ENCODE measurements at regions not wholly inside any gene's neighbourhood (a gene's known extent, or its start where the extent isn't known, plus 50 kb on each side); places are given as distances from the start of the nearest gene placed in this dataset.

- TF ChIP-seq CTCF (IDR thresholded peaks at IDR 0.05) (no peak), POLR2A (IDR thresholded peaks at IDR 0.05) (no peak)
- H3K4me3 ChIP-seq (ENCODE audit: low read depth, poor library complexity, severe bottlenecking) = no peak overlapping the region
- 87 to 96% methylated on average over 1 of the region's 1 CpG for WGBS, 2 donors
- DNase-seq (ENCODE audit: low spot score in 2 of 2) = no peak
- intact Hi-C loops (cut with DNase I; ENCODE audit: low total_unique reads) = no loop called here
These were observed 474.7 kb downstream of the TRIML1 start for GRCh38 chr4:188613976-188614375.

DNA sequence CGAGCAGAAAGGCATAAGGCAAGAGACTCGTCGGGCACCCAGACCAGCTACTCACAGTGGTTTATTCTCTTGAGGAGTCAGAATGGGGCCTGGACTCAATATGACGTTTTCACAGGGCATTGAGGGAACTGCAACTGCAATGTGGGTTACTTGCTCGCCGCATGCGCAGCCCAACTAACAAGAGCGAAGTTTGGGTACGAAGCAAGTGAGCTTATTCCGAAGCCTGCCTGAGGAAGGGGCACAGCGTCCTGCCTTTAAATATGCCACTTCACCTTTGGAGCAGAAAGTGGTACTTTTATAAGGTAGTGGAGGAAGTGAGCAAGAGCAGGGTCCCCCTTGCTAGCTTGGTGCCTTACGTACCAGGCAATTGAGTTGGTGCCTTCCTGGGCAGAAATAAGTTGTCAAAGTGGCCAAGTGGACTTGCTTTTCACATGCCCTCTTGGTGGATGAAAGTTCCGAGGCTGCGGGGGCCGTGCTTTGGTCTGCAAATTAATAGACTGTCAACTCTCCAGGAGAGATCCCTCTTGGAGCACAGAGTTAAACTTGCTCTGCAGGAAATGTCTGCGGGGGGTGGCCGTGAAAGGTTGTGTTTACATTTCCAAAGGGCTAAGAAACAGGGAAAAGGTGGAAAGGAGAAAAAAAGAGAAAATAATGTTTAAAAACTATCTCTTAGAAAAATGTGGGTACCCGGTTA lies 480.4 kb downstream of the TRIML1 start:
- H3K4me3 ChIP-seq (ENCODE audit: low read depth, poor library complexity, severe bottlenecking) = no peak overlapping the region
- intact Hi-C loops (cut with DNase I; ENCODE audit: low total_unique reads) = no loop called here
- TF ChIP-seq POLR2A (IDR thresholded peaks at IDR 0.05) (no peak), CTCF (IDR thresholded peaks at IDR 0.05) (no peak)
- WGBS, 2 donors = 67 to 75% methylated on average over 18 of the region's 18 CpGs
- DNase-seq (ENCODE audit: low spot score in 2 of 2) = no peak

- no peak overlapping the region for H3K4me3 ChIP-seq (ENCODE audit: low read depth, poor library complexity, severe bottlenecking)
- intact Hi-C loops (cut with DNase I; ENCODE audit: low total_unique reads) = no loop called here
- TF ChIP-seq POLR2A (IDR thresholded peaks at IDR 0.05) = no peak
- no peak for TF ChIP-seq CTCF (IDR thresholded peaks at IDR 0.05)
- DNase-seq (ENCODE audit: low spot score in 2 of 2) = no peak
- WGBS, 2 donors = 69 to 81% methylated on average over 2 of the region's 2 CpGs
These were observed 481.4 kb downstream of the TRIML1 start for GRCh38 chr4:188620608-188621007.

DNA sequence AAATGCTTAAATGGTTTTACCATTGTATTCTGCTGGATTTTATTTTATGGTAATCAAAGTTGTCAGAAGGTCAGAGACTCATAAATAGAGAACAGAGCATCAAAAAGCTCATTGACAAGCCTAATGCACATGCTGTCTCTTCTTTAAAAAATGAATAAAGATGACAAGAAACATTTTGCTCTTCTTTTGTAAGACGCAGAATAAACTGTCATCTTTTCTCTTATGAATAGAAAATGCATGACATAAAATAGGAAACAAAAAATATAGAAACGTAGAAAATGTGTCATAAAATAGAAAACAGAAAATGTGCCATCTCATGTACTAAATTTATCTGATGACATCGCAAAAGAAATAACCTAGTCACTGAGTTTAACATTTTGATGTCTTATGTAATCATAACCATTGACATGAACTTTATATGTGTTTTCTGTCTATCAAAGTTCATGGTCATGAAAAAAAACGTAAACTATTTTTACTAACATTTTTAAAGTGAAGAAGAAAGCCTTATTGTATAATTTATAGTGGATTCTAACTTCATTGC lies 484.1 kb downstream of the TRIML1 start:
- no peak for TF ChIP-seq POLR2A (IDR thresholded peaks at IDR 0.05)
- no peak for TF ChIP-seq CTCF (IDR thresholded peaks at IDR 0.05)
- H3K4me3 ChIP-seq (ENCODE audit: low read depth, poor library complexity, severe bottlenecking) = no peak overlapping the region
- DNase-seq (ENCODE audit: low spot score in 2 of 2) = no peak
- 59 to 64% methylated on average over 4 of the region's 4 CpGs for WGBS, 2 donors
- intact Hi-C loops (cut with DNase I; ENCODE audit: low total_unique reads) = no loop called here

DNA sequence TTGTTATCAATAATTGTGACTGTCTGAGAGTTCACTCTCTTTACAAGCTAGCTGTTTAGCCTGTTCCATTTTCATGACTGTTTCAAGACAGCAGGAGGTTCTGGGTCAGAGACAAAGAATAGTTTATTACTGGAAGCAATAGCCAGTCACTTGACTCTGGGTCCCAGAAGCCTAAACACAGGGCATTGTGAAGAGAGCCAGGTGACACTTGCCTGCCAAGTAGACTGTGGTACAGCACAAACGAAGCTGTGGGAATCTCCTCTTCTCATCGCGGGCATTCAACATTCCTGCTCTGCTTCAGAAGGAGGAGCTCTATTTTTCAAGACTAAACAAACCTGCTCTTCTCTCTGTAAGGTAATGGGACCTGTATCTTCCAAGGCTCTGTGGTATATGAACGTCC lies 485.1 kb downstream of the TRIML1 start:
- DNase-seq (ENCODE audit: low spot score in 2 of 2) = no peak
- WGBS, 2 donors = 32 to 58% methylated on average over 4 of the region's 4 CpGs
- H3K4me3 ChIP-seq (ENCODE audit: low read depth, poor library complexity, severe bottlenecking) = no peak overlapping the region
- TF ChIP-seq POLR2A (IDR thresholded peaks at IDR 0.05) (no peak), CTCF (IDR thresholded peaks at IDR 0.05) (no peak)
- intact Hi-C loops (cut with DNase I; ENCODE audit: low total_unique reads) = no loop called here

GRCh38 chr4:188627892-188628291 lies 488.7 kb downstream of the TRIML1 start:
- no peak for DNase-seq (ENCODE audit: low spot score in 2 of 2)
- WGBS, 2 donors = 86 to 89% methylated on average over 1 of the region's 1 CpG

More at GRCh38 chr4:188627892-188628291, 488.7 kb downstream of the TRIML1 start:
- intact Hi-C loops (cut with DNase I; ENCODE audit: low total_unique reads) = no loop called here
- no peak overlapping the region for H3K4me3 ChIP-seq (ENCODE audit: low read depth, poor library complexity, severe bottlenecking)
- TF ChIP-seq POLR2A (IDR thresholded peaks at IDR 0.05) (no peak), CTCF (IDR thresholded peaks at IDR 0.05) (no peak)

Measured in lower leg skin (tissue), 4 donors.